Stomach (tissue), 4 donors: ENCODE measurements at regions not wholly inside any gene's neighbourhood (a gene's known extent, or its start where the extent isn't known, plus 50 kb on each side); places are given as distances from the start of the nearest gene placed in this dataset.

ENCODE experiments used
- EP300 ChIP-seq: sonication (generic); formaldehyde crosslinking; IDR thresholded peaks from one replicate; pipeline ENCODE4 v1.6.1; 2017; ENCODE audit warnings: antibody characterized with exemption
- POLR2A ChIP-seq, 4 donors: fragments of 450-650 bp; IDR thresholded peaks; one replicate each; pipeline ENCODE4 v1.6.1; 2016; ENCODE audit warnings: antibody characterized with exemption in 4 of 4, control low read depth in 2 of 4, mild to moderate bottlenecking in 1 of 4, moderate library complexity in 1 of 4

DNA sequence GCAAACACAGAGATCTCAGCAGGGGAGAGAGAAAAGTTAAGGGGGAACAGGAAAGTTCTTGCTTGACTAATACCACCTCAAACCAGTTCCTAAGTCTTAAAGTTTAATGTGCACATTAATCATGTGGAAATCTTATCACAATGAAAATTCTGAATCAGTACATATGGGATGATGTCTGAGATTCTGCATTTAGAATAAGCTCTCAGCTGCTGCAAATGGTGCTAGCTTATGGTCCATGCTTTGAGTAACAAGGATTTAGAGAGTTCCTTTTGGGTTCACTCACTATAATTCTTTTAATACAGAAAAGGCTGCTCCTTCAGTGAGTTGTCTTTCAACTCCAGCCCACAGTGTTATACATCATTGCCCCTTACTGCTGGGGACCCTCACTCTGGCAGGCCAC is 99.5 kb upstream of the THRB start:
- TF ChIP-seq POLR2A (IDR thresholded peaks at IDR 0.05) (no peak), EP300 (no peak)
